Gastroesophageal sphincter (tissue), 4 donors: ENCODE measurements at regions not wholly inside any gene's neighbourhood (a gene's known extent, or its start where the extent isn't known, plus 50 kb on each side); places are given as distances from the start of the nearest gene placed in this dataset.
"Not testable (repeated sequence)": the region's sequence is repeated elsewhere in the genome, so short reads cannot be mapped to it uniquely, and the experiment has no call there.

ENCODE experiments used
- ATAC-seq: fragments of 150-250 bp; one replicate; pipeline ENCODE4 v1.9.1; 2016; ENCODE audit warnings: mild to moderate bottlenecking, moderate library complexity
- H3K27ac ChIP-seq, 4 donors: fragments of 200-600 bp; sonication (generic) in 3 of 4; 1 replicate in 3 of 4; 2 replicates in 1 of 4; pipeline ENCODE4 v1.5.1; 2016 to 2019
- H3K27me3 ChIP-seq: fragments of 200-600 bp; sonication (generic); one replicate; pipeline ENCODE4 v1.5.1; 2019
- H3K36me3 ChIP-seq, 2 donors: fragments of 200-600 bp; sonication (generic); one replicate each; pipeline ENCODE4 v1.5.1; 2019; ENCODE audit warnings: control low read depth in 1 of 2
- H3K4me1 ChIP-seq, 3 donors: fragments of 200-600 bp; sonication (generic); 1 replicate in 2 of 3; 2 replicates in 1 of 3; pipeline ENCODE4 v1.5.1; 2016 to 2019; ENCODE audit warnings: control low read depth in 2 of 3
- H3K4me3 ChIP-seq, 2 donors: fragments of 200-600 bp; sonication (generic); one replicate each; pipeline ENCODE4 v1.5.1; 2019; ENCODE audit warnings: mild to moderate bottlenecking in 1 of 2, moderate library complexity in 1 of 2
- H3K9me3 ChIP-seq, 3 donors: fragments of 200-600 bp; sonication (generic); one replicate each; pipeline ENCODE4 v1.5.1; 2017 to 2019; ENCODE audit warnings: control low read depth in 2 of 3
- EP300 ChIP-seq: sonication (generic); formaldehyde crosslinking; IDR thresholded peaks from one replicate; pipeline ENCODE4 v1.6.1; 2017; ENCODE audit warnings: antibody characterized with exemption, mild to moderate bottlenecking
- POLR2A ChIP-seq, 2 donors: fragments of 450-650 bp; IDR thresholded peaks; one replicate each; pipeline ENCODE4 v1.6.1; 2017; ENCODE audit warnings: antibody characterized with exemption in 2 of 2, mild to moderate bottlenecking in 2 of 2, moderate library complexity in 1 of 2
- POLR2AphosphoS5 ChIP-seq: sonication (generic); formaldehyde crosslinking; IDR thresholded peaks from one replicate; pipeline ENCODE4 v1.6.1; 2017; ENCODE audit warnings: antibody characterized with exemption
- WGBS, 2 donors: methylation state at CpG; one replicate each; pipeline ENCODE4 v1.1.5; 2018; ENCODE audit warnings: low coverage in 1 of 2; 5-methylcytosine and 5-hydroxymethylcytosine counted together
- TF ChIP-seq, protein P1 (sequence below), 4 experiments: fragments of 200-600 bp in 2 of 4; fragments of 450-650 bp in 2 of 4; sonication (generic) in 1 of 4; IDR thresholded peaks; one replicate each; pipeline ENCODE4 v1.5.1; 2017 to 2019; ENCODE audit warnings: antibody characterized with exemption in 4 of 4, mild to moderate bottlenecking in 2 of 4, moderate library complexity in 2 of 4

DNA sequence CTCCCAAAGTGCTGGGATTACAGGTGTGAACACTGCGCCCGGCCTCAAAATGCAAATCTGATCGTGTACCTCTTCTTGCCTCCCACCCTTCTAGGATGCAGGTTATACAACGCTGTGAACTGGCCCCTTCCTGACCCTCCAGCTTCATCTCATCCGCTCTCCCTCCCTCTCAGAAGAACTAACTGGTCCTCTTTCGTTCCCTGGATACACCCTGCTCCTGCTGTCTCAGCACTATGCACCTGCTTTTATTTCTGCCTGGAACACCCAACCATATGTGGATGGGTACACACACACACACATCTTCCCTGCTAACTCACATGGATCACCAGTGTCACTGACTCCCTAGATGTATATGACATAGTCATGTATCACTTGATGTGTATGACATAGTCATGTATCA is 56.1 kb upstream of the VASH1 start:
- WGBS, 2 donors = 91% methylated on average over 5 of the region's 6 CpGs; no CpG with 5 or more reads in 1 of the 2 donors
- H3K4me3 ChIP-seq = no peak overlapping the region
- TF ChIP-seq EP300 (no peak), POLR2AphosphoS5 (no peak), POLR2A (IDR thresholded peaks at IDR 0.05) (no peak)
- TF ChIP-seq, protein P1, sequence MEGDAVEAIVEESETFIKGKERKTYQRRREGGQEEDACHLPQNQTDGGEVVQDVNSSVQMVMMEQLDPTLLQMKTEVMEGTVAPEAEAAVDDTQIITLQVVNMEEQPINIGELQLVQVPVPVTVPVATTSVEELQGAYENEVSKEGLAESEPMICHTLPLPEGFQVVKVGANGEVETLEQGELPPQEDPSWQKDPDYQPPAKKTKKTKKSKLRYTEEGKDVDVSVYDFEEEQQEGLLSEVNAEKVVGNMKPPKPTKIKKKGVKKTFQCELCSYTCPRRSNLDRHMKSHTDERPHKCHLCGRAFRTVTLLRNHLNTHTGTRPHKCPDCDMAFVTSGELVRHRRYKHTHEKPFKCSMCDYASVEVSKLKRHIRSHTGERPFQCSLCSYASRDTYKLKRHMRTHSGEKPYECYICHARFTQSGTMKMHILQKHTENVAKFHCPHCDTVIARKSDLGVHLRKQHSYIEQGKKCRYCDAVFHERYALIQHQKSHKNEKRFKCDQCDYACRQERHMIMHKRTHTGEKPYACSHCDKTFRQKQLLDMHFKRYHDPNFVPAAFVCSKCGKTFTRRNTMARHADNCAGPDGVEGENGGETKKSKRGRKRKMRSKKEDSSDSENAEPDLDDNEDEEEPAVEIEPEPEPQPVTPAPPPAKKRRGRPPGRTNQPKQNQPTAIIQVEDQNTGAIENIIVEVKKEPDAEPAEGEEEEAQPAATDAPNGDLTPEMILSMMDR (IDR thresholded peaks at IDR 0.05) = no peak
- no peak for ATAC-seq
- H3K9me3 ChIP-seq = no peaks in the 10 kb centered on the region
- no peaks in the 10 kb centered on the region for H3K36me3 ChIP-seq
- no peaks in the 10 kb centered on the region for H3K4me1 ChIP-seq
- H3K27ac ChIP-seq = no peak overlapping the region
- no peaks in the 10 kb centered on the region for H3K27me3 ChIP-seq

DNA sequence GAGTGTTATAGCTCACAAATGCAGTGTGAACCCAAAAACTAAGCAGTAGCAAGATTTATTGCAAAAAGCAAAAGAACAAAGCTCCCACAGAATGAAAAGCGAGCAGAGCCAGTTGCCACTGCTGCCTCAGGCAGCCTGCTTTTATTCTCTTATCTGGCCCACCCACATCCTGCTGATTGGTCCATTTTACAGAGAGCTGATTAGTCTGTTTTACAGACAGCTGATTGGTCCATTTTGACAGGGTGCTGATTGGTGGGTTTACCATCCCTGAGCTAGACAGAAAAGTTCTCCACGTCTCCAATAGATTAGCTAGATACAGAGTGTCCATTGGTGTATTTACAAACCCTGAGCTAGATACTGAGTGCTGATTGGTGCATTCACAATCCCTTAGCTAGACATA is 55.1 kb upstream of the VASH1 start:
- not testable (repeated sequence) for H3K4me1 ChIP-seq, H3K27ac ChIP-seq, H3K9me3 ChIP-seq, H3K36me3 ChIP-seq, ATAC-seq, H3K4me3 ChIP-seq, H3K27me3 ChIP-seq
- 69 to 71% methylated on average over 2 of the region's 2 CpGs for WGBS, 2 donors

DNA sequence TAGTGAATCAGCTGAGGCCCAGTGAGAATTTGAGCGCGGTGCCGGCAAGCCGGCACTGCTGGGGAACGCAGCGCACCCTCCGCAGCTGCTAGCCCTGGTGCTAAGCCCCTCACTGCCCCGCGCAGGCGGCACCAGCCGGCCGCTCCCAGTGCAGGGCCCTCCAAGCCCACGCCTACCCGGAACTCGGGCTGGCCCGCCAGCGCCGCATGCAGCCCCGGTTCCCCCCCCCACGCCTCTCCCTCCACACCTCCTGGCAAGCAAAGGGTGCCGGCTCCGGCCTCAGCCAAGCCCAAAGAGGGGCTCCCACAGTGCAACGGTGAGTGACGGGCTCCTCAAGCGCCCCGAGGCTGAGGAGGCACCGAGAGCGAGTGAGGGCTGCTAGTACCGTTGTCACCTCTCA is 54.5 kb upstream of the VASH1 start:
- Histone ChIP-seq H3K9me3 (no peaks in the 10 kb centered on the region), H3K4me1 (no peaks in the 10 kb centered on the region), H3K27ac (no peak overlapping the region), H3K36me3 (no peaks in the 10 kb centered on the region), H3K4me3 (no peak overlapping the region), H3K27me3 (no peaks in the 10 kb centered on the region)
- TF ChIP-seq EP300 = no peak
- whole genome bisulfite sequencing, 2 donors = 50% methylated on average over 2 of the region's 29 CpGs; no CpG with 5 or more reads in 1 of the 2 donors
- no peak for ATAC-seq

DNA sequence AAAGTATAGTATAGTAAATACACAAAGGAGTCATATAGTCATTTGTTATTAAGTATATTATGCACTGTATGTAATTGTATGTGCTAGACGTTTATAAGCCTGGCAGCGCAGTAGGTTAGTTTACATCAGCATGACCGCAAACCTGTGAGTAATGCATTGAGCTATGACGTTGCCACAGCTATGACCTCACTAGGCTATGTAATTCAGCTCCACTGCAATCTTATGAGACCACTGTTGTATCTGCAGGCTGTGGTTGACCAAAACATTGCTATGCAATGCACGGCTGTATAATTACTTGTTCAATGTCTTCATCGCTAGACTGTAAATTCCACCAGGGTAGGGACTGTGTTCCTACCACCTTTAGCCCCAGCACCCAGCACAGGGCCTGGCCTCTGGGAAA is 53.2 kb upstream of the VASH1 start:
- ATAC-seq = no peak
- Histone ChIP-seq H3K4me1 (no peaks in the 10 kb centered on the region), H3K27ac (no peak overlapping the region), H3K36me3 (no peaks in the 10 kb centered on the region), H3K4me3 (no peak overlapping the region), H3K9me3 (no peaks in the 10 kb centered on the region), H3K27me3 (no peaks in the 10 kb centered on the region)
- no peak for TF ChIP-seq POLR2AphosphoS5
- no peak for TF ChIP-seq POLR2A (IDR thresholded peaks at IDR 0.05)
- no peak for TF ChIP-seq EP300
- TF ChIP-seq, protein P1 (IDR thresholded peaks at IDR 0.05) = no peak
- 70 to 78% methylated on average over 6 of the region's 6 CpGs for WGBS, 2 donors

DNA sequence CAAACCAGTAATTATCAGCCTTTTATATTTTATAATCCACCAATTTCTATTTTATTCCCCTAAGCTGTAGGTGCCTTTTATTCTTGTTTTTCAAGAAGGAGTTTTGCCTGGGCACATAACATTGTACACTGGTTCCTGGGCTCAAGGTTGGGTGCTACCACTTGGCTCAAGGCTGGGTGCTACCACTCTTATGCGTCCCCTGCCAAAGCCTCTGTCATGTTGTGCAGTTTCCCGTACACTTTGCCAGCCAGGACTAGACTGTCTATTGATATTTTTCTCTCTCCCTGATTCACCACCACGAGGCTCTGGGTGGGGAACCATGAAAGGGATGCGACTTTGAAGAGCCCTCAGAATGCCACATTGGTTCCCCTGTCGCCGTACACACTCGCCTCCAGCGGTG is 52.5 kb upstream of the VASH1 start:
- WGBS, 2 donors = 75% methylated on average over 8 of the region's 8 CpGs; no CpG with 5 or more reads in 1 of the 2 donors

More for the DNA sequence above, 52.5 kb upstream of the VASH1 start:
- no peak for ATAC-seq
- no peaks in the 10 kb centered on the region for H3K9me3 ChIP-seq
- H3K4me3 ChIP-seq = no peak overlapping the region
- H3K27ac ChIP-seq = no peak overlapping the region
- TF ChIP-seq EP300 = no peak
- TF ChIP-seq, protein P1 (IDR thresholded peaks at IDR 0.05) = no peak
- H3K4me1 ChIP-seq = no peaks in the 10 kb centered on the region
- H3K36me3 ChIP-seq = no peaks in the 10 kb centered on the region
- H3K27me3 ChIP-seq = peaks cover 7% of the 10 kb centered on the region
